ENCODE measurements at regions not wholly inside any gene's neighbourhood (a gene's known extent, or its start where the extent isn't known, plus 50 kb on each side); places are given as distances from the start of the nearest gene placed in this dataset.
"Not testable (repeated sequence)": the region's sequence is repeated elsewhere in the genome, so short reads cannot be mapped to it uniquely, and the experiment has no call there.

DNA sequence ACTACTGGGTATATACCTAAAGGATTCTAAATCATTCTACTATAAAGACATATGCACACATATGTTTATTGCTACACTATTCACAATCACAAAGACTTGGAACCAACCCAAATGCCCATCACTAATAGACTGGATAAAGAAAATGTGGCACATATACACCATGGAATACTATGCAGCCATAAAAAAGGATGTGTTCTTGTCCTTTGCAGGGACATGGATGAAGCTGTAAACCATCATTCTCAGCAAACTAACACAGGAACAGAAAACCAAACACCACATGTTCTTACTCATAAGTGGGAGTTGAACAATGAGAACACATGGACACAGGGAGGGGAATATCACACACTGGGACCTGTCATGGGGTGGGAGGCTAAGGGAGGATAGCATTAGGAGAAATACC lies 249.0 kb downstream of the SLCO4C1 start:
- TF ChIP-seq, protein P1, sequence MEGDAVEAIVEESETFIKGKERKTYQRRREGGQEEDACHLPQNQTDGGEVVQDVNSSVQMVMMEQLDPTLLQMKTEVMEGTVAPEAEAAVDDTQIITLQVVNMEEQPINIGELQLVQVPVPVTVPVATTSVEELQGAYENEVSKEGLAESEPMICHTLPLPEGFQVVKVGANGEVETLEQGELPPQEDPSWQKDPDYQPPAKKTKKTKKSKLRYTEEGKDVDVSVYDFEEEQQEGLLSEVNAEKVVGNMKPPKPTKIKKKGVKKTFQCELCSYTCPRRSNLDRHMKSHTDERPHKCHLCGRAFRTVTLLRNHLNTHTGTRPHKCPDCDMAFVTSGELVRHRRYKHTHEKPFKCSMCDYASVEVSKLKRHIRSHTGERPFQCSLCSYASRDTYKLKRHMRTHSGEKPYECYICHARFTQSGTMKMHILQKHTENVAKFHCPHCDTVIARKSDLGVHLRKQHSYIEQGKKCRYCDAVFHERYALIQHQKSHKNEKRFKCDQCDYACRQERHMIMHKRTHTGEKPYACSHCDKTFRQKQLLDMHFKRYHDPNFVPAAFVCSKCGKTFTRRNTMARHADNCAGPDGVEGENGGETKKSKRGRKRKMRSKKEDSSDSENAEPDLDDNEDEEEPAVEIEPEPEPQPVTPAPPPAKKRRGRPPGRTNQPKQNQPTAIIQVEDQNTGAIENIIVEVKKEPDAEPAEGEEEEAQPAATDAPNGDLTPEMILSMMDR (IDR thresholded peaks at IDR 0.05) = not testable (repeated sequence)
- TF ChIP-seq, protein P2, sequence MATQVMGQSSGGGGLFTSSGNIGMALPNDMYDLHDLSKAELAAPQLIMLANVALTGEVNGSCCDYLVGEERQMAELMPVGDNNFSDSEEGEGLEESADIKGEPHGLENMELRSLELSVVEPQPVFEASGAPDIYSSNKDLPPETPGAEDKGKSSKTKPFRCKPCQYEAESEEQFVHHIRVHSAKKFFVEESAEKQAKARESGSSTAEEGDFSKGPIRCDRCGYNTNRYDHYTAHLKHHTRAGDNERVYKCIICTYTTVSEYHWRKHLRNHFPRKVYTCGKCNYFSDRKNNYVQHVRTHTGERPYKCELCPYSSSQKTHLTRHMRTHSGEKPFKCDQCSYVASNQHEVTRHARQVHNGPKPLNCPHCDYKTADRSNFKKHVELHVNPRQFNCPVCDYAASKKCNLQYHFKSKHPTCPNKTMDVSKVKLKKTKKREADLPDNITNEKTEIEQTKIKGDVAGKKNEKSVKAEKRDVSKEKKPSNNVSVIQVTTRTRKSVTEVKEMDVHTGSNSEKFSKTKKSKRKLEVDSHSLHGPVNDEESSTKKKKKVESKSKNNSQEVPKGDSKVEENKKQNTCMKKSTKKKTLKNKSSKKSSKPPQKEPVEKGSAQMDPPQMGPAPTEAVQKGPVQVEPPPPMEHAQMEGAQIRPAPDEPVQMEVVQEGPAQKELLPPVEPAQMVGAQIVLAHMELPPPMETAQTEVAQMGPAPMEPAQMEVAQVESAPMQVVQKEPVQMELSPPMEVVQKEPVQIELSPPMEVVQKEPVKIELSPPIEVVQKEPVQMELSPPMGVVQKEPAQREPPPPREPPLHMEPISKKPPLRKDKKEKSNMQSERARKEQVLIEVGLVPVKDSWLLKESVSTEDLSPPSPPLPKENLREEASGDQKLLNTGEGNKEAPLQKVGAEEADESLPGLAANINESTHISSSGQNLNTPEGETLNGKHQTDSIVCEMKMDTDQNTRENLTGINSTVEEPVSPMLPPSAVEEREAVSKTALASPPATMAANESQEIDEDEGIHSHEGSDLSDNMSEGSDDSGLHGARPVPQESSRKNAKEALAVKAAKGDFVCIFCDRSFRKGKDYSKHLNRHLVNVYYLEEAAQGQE (IDR thresholded peaks at IDR 0.05; ENCODE audit: insufficient read depth in 1 of 2, low read depth in 2 of 2, low read length in 1 of 2) = not testable (repeated sequence)
- TF ChIP-seq POLR2AphosphoS5, TCF7L2 (IDR thresholded peaks at IDR 0.05; ENCODE audit: low read depth, low read length): not testable (repeated sequence)
